GM12878 (cell line): ENCODE measurements at regions not wholly inside any gene's neighbourhood (a gene's known extent, or its start where the extent isn't known, plus 50 kb on each side); places are given as distances from the start of the nearest gene placed in this dataset.

Experiments used
- ATAC-seq: fragments of 200-7000 bp; cut with Tn5 transposase; 3 replicates; pipeline ENCODE4 v1.9.1; 2020; ENCODE audit warnings: mild to moderate bottlenecking, moderate library complexity
- BruUV-seq: library from RNA; stranded (reverse); fragments of 400-500 nt; replicated peaks from 2 replicates; lab custom pipeline; 2021; lab: Mats Ljungman, UMichigan
- CTCF ChIA-PET: fragments of 300-600 bp; sonication (Branson Sonifier 250); formaldehyde crosslinking; extraction: SDS; loops from one replicate; lab custom pipeline; 2021; ENCODE audit warnings: inconsistent platforms; lab: Yijun Ruan, JAX
- POLR2A ChIA-PET: fragments of 350-600 bp; formaldehyde crosslinking; extraction: SDS; loops from one replicate; lab custom pipeline; 2021; ENCODE audit warnings: inconsistent platforms; lab: Charles Lee
- RAD21 ChIA-PET: fragments of 300-600 bp; sonication (Branson Sonifier 250); formaldehyde crosslinking; loops from one replicate; lab custom pipeline; 2023; ENCODE audit warnings: antibody characterized with exemption; ENCODE audit not compliant: unreplicated experiment; lab: Charles Lee
- SMC1A ChIA-PET: fragments of 300-600 bp; sonication (Branson Sonifier 250); formaldehyde crosslinking; loops from one replicate; lab custom pipeline; 2023; ENCODE audit not compliant: unreplicated experiment, uncharacterized antibody; lab: Charles Lee
- DNase-seq: peaks from one replicate; pipeline ENCODE4 v3.0.0-alpha.2; 2011; ENCODE audit warnings: low read depth, low spot score
- FAIRE-seq: peaks from 3 replicates; lab custom pipeline; 2011; peaks lifted over from hg19 to GRCh38; lab: Jason Lieb, UNC
- H2AFZ ChIP-seq: 2 replicates; pipeline ENCODE4 v1.6.0; 2011; ENCODE audit warnings: low read depth, low read length, control low read depth; ENCODE audit not compliant: control insufficient read depth
- H3K27ac ChIP-seq: 2 replicates; pipeline ENCODE4 v1.5.1; 2011; ENCODE audit warnings: control low read depth; ENCODE audit not compliant: control insufficient read depth, insufficient read depth
- H3K27me3 ChIP-seq, 2 experiments: replicated peaks in 1 of 2; 2 replicates each; pipeline versions ENCODE4 v1.6.0 to v1.6.1; 2011; ENCODE audit warnings: low read length in 1 of 2; ENCODE audit not compliant: control insufficient read depth in 2 of 2, insufficient read depth in 2 of 2
- H3K36me3 ChIP-seq, 2 experiments: 2 replicates each; pipeline ENCODE4 v1.5.1; 2011; ENCODE audit warnings: low read length in 1 of 2; ENCODE audit not compliant: control insufficient read depth in 2 of 2, insufficient read depth in 2 of 2
- H3K4me1 ChIP-seq: 2 replicates; pipeline ENCODE4 v1.6.1; 2011; ENCODE audit warnings: mild to moderate bottlenecking, low read length, moderate library complexity, mixed read lengths; ENCODE audit not compliant: control insufficient read depth, insufficient read depth
- H3K4me2 ChIP-seq: 2 replicates; pipeline ENCODE4 v1.6.0; 2011; ENCODE audit warnings: control low read depth; ENCODE audit not compliant: control insufficient read depth, insufficient read depth
- H3K4me3 ChIP-seq: fragments of 200-600 bp; sonication (generic); 2 replicates; pipeline ENCODE4 v1.5.1; 2016
- H3K79me2 ChIP-seq: 2 replicates; pipeline ENCODE4 v1.6.0; 2011; ENCODE audit warnings: low read length; ENCODE audit not compliant: control insufficient read depth, insufficient read depth
- H3K9ac ChIP-seq: 2 replicates; pipeline ENCODE4 v1.8.0; 2011; ENCODE audit warnings: low read length, control low read depth, mixed read lengths; ENCODE audit not compliant: control insufficient read depth, insufficient read depth
- H3K9me3 ChIP-seq: replicated peaks from 3 replicates; pipeline ENCODE4 v1.5.1; 2011; ENCODE audit warnings: mild to moderate bottlenecking, low read length; ENCODE audit not compliant: control insufficient read depth, insufficient read depth
- H4K20me1 ChIP-seq: 2 replicates; pipeline ENCODE4 v1.6.0; 2011; ENCODE audit not compliant: control insufficient read depth, insufficient read depth
- ASH2L ChIP-seq: fragments of 300-600, 200-600 bp; sonication (generic); IDR thresholded peaks from 2 replicates; pipeline ENCODE4 v1.6.1; 2017; ENCODE audit warnings: low read depth, mild to moderate bottlenecking, borderline replicate concordance
- EED ChIP-seq: sonication (generic); IDR thresholded peaks from 2 replicates; pipeline ENCODE4 v1.6.1; 2016; ENCODE audit warnings: antibody characterized with exemption, low read depth
- NBN ChIP-seq: fragments of 450-650 bp; IDR thresholded peaks from 2 replicates; pipeline ENCODE4 v1.6.1; 2016
- PAX8 ChIP-seq: fragments of 450-650 bp; IDR thresholded peaks from 2 replicates; pipeline ENCODE4 v1.6.1; 2017; ENCODE audit warnings: mild to moderate bottlenecking, moderate library complexity
- PML ChIP-seq: IDR thresholded peaks from 2 replicates; pipeline ENCODE4 v1.6.1; 2012; ENCODE audit warnings: low read length, inconsistent platforms
- SREBF1 ChIP-seq: IDR thresholded peaks from 2 replicates; pipeline ENCODE4 v1.6.1; 2012; ENCODE audit warnings: mild to moderate bottlenecking, low read length
- TAF1 ChIP-seq: IDR thresholded peaks from 2 replicates; pipeline ENCODE4 v1.6.1; 2011; ENCODE audit warnings: mild to moderate bottlenecking, low read depth, low read length, borderline replicate concordance
- TCF12 ChIP-seq: IDR thresholded peaks from 2 replicates; pipeline ENCODE4 v1.6.1; 2011; ENCODE audit warnings: low read depth, mild to moderate bottlenecking, low read length
- YY1 ChIP-seq: IDR thresholded peaks from 2 replicates; pipeline ENCODE4 v1.6.1; 2011; ENCODE audit warnings: low read depth, mild to moderate bottlenecking, low read length
- ZNF592 ChIP-seq: fragments of 450-650 bp; IDR thresholded peaks from 2 replicates; pipeline ENCODE4 v1.6.1; 2017; ENCODE audit warnings: mild to moderate bottlenecking, moderate library complexity
- ZNF622 ChIP-seq: fragments of 450-650 bp; IDR thresholded peaks from 2 replicates; pipeline ENCODE4 v1.6.1; 2017; ENCODE audit warnings: mild to moderate bottlenecking, inconsistent platforms
- WGBS: methylation state at CpG from one replicate; pipeline ENCODE4 v1.1.6; 2016; ENCODE audit warnings: low lambda C conversion rate; ENCODE audit not compliant: insufficient replicate concordance, insufficient coverage; ENCODE audit errors: missing lambda C conversion rate; 5-methylcytosine and 5-hydroxymethylcytosine counted together
- in situ Hi-C: fragments of 300-500 bp; cut with MboI; formaldehyde crosslinking; loops from 9 replicates; pipeline ENCODE4 v1.14.3; 2018; ENCODE audit warnings: mixed read lengths
- intact Hi-C: fragments of 100-400 bp; cut with micrococcal nuclease; formaldehyde crosslinking; loops from one replicate; pipeline ENCODE4 v1.14.2; 2022; ENCODE audit not compliant: unreplicated experiment
- TF ChIP-seq, protein P1 (sequence below): fragments of 450-650 bp; IDR thresholded peaks from 2 replicates; pipeline ENCODE4 v1.6.1; 2017; ENCODE audit warnings: borderline replicate concordance
- TF ChIP-seq, protein P2 (sequence below): IDR thresholded peaks from 2 replicates; pipeline ENCODE4 v1.6.1; 2011; ENCODE audit warnings: low read depth, mild to moderate bottlenecking, low read length, moderate library complexity, borderline replicate concordance; ENCODE audit errors: extremely low read depth

DNA sequence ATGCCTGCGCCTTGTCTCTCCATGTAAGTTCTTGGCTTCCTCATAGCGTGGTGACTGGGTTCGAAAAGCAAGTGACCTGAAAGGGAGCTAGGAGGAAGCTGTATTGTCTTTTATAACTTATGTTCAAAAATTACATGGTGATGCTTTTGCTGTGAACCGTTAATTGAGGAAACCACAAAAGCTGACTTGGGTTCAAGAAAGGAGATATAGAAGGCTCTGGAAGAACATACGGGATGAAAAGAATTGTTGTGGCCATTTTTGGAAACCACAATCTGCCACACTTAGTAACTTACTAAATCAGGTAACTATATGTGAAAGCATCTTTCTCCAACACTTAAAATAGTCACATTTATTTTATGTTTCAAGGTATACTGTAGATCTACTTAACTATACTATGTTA, 177.0 kb upstream of the RBMS1 start:
- 9% methylated on average over 5 of the region's 5 CpGs for WGBS
- FAIRE-seq (no peak), DNase-seq (no peak), ATAC-seq (no peak)
- no peak overlapping the region for H3K9ac ChIP-seq
- in situ Hi-C loops (no loop called here), intact Hi-C loops (no loop called here)
- RAD21 ChIA-PET, result no interaction called here
- no peaks in the 10 kb centered on the region for H3K27me3 ChIP-seq
- no TSS peak for BruUV-seq
- no peaks in the 10 kb centered on the region for H3K4me1 ChIP-seq
- no peak for TF ChIP-seq PML
- no peak for TF ChIP-seq SREBF1
- TF ChIP-seq NBN, result no peak
- TF ChIP-seq, protein P1, sequence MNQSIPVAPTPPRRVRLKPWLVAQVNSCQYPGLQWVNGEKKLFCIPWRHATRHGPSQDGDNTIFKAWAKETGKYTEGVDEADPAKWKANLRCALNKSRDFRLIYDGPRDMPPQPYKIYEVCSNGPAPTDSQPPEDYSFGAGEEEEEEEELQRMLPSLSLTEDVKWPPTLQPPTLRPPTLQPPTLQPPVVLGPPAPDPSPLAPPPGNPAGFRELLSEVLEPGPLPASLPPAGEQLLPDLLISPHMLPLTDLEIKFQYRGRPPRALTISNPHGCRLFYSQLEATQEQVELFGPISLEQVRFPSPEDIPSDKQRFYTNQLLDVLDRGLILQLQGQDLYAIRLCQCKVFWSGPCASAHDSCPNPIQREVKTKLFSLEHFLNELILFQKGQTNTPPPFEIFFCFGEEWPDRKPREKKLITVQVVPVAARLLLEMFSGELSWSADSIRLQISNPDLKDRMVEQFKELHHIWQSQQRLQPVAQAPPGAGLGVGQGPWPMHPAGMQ, result no peak
- TF ChIP-seq TCF12, result no peak
- no peak for TF ChIP-seq EED
- no peak for TF ChIP-seq YY1
- TF ChIP-seq ZNF622, result no peak
- no peak for TF ChIP-seq TAF1
- POLR2A ChIA-PET, result no interaction called here
- no peak overlapping the region for H2AFZ ChIP-seq
- no peaks in the 10 kb centered on the region for H4K20me1 ChIP-seq
- H3K9me3 ChIP-seq, result no peaks in the 10 kb centered on the region
- CTCF ChIA-PET, result no interaction called here
- H3K4me3 ChIP-seq, result no peak overlapping the region
- no peak overlapping the region for H3K4me2 ChIP-seq
- no peaks in the 10 kb centered on the region for H3K36me3 ChIP-seq
- H3K79me2 ChIP-seq, result no peaks in the 10 kb centered on the region
- no peak overlapping the region for H3K27ac ChIP-seq
- SMC1A ChIA-PET, result no interaction called here

- Histone ChIP-seq H3K4me1 (no peaks in the 10 kb centered on the region), H3K27ac (no peak overlapping the region), H3K9ac (no peak overlapping the region), H3K27me3 (no peaks in the 10 kb centered on the region), H3K4me3 (no peak overlapping the region), H2AFZ (no peak overlapping the region), H3K79me2 (no peaks in the 10 kb centered on the region), H3K9me3 (no peaks in the 10 kb centered on the region), H4K20me1 (no peaks in the 10 kb centered on the region), H3K36me3 (no peaks in the 10 kb centered on the region), H3K4me2 (no peak overlapping the region)
- RAD21 ChIA-PET, result no interaction called here
- CTCF ChIA-PET, result no interaction called here
- SMC1A ChIA-PET, result no interaction called here
- DNase-seq, result no peak
- WGBS, result 39% methylated on average over 1 of the region's 1 CpG
- no TSS peak for BruUV-seq
- intact Hi-C loops (no loop called here), in situ Hi-C loops (no loop called here)
- ATAC-seq, result no peak
- POLR2A ChIA-PET, result no interaction called here
- no peak for FAIRE-seq
- TF ChIP-seq ZNF592 (no peak), ASH2L (no peak), PAX8 (no peak)
- TF ChIP-seq, protein P2, sequence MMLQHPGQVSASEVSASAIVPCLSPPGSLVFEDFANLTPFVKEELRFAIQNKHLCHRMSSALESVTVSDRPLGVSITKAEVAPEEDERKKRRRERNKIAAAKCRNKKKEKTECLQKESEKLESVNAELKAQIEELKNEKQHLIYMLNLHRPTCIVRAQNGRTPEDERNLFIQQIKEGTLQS, result no peak
Observed at GRCh38 chr2:160672211-160672610, 178.6 kb upstream of the RBMS1 start.
